ENCODE measurements at regions not wholly inside any gene's neighbourhood (a gene's known extent, or its start where the extent isn't known, plus 50 kb on each side); places are given as distances from the start of the nearest gene placed in this dataset.

DNA sequence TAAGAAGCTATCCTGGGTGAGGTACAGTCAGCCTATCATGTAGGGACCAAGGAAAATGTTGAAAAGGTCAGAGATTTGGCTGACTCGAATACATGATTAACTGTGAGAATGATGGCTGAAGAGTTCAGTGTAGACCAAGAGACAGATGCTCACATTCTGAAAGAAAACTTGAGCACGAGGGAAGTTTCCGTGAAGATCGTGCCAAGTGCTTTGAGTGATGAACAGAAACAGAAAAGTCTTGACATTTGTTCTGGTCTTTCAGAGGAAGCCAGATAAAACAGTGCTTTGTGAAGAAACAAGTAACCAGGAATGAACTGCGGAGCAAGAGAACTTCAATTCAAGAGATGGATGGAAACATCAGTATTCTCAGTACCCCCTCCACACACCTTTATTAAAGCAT is 500.3 kb upstream of the SMIM21 start:
- TF ChIP-seq CTCF (IDR thresholded peaks at IDR 0.05) (no peak), POLR2A (IDR thresholded peaks at IDR 0.05) (no peak)

Measured in adrenal gland (tissue), 5 donors.